Activated CD4-positive, alpha-beta T cell treated with anti-CD3 and anti-CD28 coated beads, Interleukin-2, amount 50 U/mL, for 16 hours (primary cell): ENCODE measurements at regions not wholly inside any gene's neighbourhood (a gene's known extent, or its start where the extent isn't known, plus 50 kb on each side); places are given as distances from the start of the nearest gene placed in this dataset.
"Not testable (repeated sequence)": the region's sequence is repeated elsewhere in the genome, so short reads cannot be mapped to it uniquely, and the experiment has no call there.

Experiments used
- DNase-seq: peaks from one replicate; pipeline ENCODE4 v3.0.0-alpha.2; 2020

- DNase-seq = no peak
Measured at GRCh38 chr4:137393044-137393443, 139.2 kb downstream of the PCDH18 start.

- DNase-seq = no peak
Measured at GRCh38 chr4:137390707-137391106, 141.6 kb downstream of the PCDH18 start.

GRCh38 chr4:137389911-137390520, 142.3 kb downstream of the PCDH18 start:
- no peak for DNase-seq

GRCh38 chr4:137387924-137388323, 144.4 kb downstream of the PCDH18 start:
- no peak for DNase-seq

GRCh38 chr4:137384476-137384875, 147.8 kb downstream of the PCDH18 start:
- DNase-seq = no peak

- no peak for DNase-seq
Measured at GRCh38 chr4:137378821-137379220, 153.5 kb downstream of the PCDH18 start.

- no peak for DNase-seq
Measured at GRCh38 chr4:137378393-137378792, 153.9 kb downstream of the PCDH18 start.

- no peak for DNase-seq
Measured at GRCh38 chr4:137376312-137376711, 156.0 kb downstream of the PCDH18 start.

- DNase-seq = no peak
Measured at GRCh38 chr4:137375111-137375850, 157.0 kb downstream of the PCDH18 start.

GRCh38 chr4:137370679-137371078, 161.6 kb downstream of the PCDH18 start:
- no peak for DNase-seq

GRCh38 chr4:137370206-137370633, 162.1 kb downstream of the PCDH18 start:
- DNase-seq = no peak

GRCh38 chr4:137367620-137368019, 164.7 kb downstream of the PCDH18 start:
- DNase-seq = no peak

- no peak for DNase-seq
Measured at GRCh38 chr4:137363496-137363895, 168.8 kb downstream of the PCDH18 start.

GRCh38 chr4:137361756-137362470, 170.4 kb downstream of the PCDH18 start:
- DNase-seq = no peak

GRCh38 chr4:137360761-137361160, 171.5 kb downstream of the PCDH18 start:
- DNase-seq = no peak

GRCh38 chr4:137359691-137360315, 172.5 kb downstream of the PCDH18 start:
- DNase-seq = no peak

GRCh38 chr4:137354562-137354961, 177.7 kb downstream of the PCDH18 start:
- DNase-seq = not testable (repeated sequence)

- DNase-seq = no peak
Measured at GRCh38 chr4:137347371-137347770, 184.9 kb downstream of the PCDH18 start.

- DNase-seq = no peak
Measured at GRCh38 chr4:137345597-137345996, 186.7 kb downstream of the PCDH18 start.

- no peak for DNase-seq
Measured at GRCh38 chr4:137343221-137343620, 189.1 kb downstream of the PCDH18 start.

- no peak for DNase-seq
Measured at GRCh38 chr4:137333031-137333430, 199.3 kb downstream of the PCDH18 start.

- no peak for DNase-seq
Measured at GRCh38 chr4:137312257-137312656, 220.0 kb downstream of the PCDH18 start.
